ENCODE measurements at regions not wholly inside any gene's neighbourhood (a gene's known extent, or its start where the extent isn't known, plus 50 kb on each side); places are given as distances from the start of the nearest gene placed in this dataset.
"Not testable (repeated sequence)": the region's sequence is repeated elsewhere in the genome, so short reads cannot be mapped to it uniquely, and the experiment has no call there.

DNA sequence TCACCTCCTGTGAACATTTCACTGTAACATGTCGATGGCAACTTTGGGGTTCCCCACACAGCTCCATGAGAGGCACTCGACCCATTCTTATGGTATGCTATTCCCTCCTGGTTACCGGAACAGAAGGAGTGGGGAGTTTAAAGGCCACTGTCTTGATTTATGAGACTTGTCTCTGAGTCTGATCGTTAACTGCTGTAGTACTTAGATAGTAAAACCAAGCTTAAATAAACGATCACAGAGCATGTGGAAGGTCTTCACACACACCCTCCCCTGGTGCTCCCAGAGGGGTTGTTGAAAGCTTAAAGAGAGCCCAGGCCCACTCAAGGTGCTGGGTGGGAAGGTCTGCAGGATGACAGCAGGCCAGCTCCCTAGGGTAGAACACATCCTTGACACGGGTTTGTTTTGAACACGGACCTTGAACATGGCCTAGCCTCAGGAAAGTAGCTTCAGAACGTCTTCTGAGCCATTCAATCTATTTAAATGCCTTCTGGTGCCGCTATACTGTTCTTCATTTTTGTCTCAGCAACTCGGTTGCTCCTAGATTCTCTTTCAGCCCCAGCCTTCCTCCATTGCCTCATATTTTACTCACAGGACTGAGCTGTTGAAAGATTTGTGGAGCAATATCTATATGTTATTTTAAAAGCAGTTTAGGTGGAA is 335.3 kb downstream of the FGFR2 start:
- DNase-seq (ENCODE audit: low read depth in 4 of 4, low spot score in 3 of 4): no peak

DNA sequence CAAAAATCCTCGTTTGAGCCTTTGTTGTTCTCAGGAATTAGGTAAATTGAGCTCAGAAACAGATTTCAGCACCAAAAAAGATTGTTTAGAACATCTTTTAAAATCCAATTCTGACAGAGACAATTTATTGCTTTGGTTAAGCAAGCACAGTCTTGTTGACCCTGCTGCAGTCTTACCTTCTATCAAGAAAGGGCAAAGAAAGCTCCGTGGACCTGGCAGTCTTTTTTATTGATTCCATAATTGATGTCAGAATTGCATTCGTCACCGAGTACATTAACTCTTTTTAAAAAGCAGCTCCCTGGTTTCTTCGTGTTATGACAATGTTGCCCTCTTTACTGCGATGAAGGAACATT is 334.8 kb downstream of the FGFR2 start:
- no peak for DNase-seq (ENCODE audit: low read depth in 4 of 4, low spot score in 3 of 4)

GRCh38 chr10:121265360-121266123 is 332.7 kb downstream of the FGFR2 start:
- no peak for DNase-seq (ENCODE audit: low read depth in 4 of 4, low spot score in 3 of 4)

GRCh38 chr10:121266370-121266769 is 331.9 kb downstream of the FGFR2 start:
- no peak for DNase-seq (ENCODE audit: low read depth in 4 of 4, low spot score in 3 of 4)

GRCh38 chr10:121267236-121268003 is 330.8 kb downstream of the FGFR2 start:
- no peak for DNase-seq (ENCODE audit: low read depth in 4 of 4, low spot score in 3 of 4)

DNA sequence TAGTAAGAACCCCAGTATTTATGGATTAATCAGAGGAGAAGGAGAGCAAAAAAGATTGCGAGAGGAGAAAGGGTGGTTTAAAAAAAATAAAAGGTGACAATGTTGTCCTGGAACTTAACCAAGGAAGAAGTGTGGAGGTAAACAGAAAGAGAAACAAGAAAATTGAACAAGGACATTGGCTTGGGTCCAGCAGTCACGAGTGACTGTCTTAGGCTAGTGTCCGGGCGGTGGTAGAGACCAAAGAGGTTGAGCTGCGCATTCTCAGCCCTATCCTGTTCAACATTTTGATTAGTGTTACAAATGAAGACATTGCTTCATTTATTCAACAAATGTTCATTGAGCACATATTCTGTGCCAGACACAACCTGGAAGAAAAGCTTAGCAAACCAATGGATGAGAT is 329.9 kb downstream of the FGFR2 start:
- no peak for DNase-seq (ENCODE audit: low read depth in 4 of 4, low spot score in 3 of 4)

- DNase-seq (ENCODE audit: low read depth in 4 of 4, low spot score in 3 of 4): no peak
Observed at GRCh38 chr10:121268863-121269432, 329.3 kb downstream of the FGFR2 start.

- DNase-seq (ENCODE audit: low read depth in 4 of 4, low spot score in 3 of 4): no peak
Observed at GRCh38 chr10:121270906-121271305, 327.3 kb downstream of the FGFR2 start.

- DNase-seq (ENCODE audit: low read depth in 4 of 4, low spot score in 3 of 4): no peak
Observed at GRCh38 chr10:121276046-121276445, 322.2 kb downstream of the FGFR2 start.

- no peak for DNase-seq (ENCODE audit: low read depth in 4 of 4, low spot score in 3 of 4)
Observed at GRCh38 chr10:121276822-121277221, 321.4 kb downstream of the FGFR2 start.

- not testable (repeated sequence) for DNase-seq (ENCODE audit: low read depth in 4 of 4, low spot score in 3 of 4)
Observed at GRCh38 chr10:121278386-121278785, 319.9 kb downstream of the FGFR2 start.

GRCh38 chr10:121281576-121281975 is 316.7 kb downstream of the FGFR2 start:
- DNase-seq (ENCODE audit: low read depth in 4 of 4, low spot score in 3 of 4): no peak

DNA sequence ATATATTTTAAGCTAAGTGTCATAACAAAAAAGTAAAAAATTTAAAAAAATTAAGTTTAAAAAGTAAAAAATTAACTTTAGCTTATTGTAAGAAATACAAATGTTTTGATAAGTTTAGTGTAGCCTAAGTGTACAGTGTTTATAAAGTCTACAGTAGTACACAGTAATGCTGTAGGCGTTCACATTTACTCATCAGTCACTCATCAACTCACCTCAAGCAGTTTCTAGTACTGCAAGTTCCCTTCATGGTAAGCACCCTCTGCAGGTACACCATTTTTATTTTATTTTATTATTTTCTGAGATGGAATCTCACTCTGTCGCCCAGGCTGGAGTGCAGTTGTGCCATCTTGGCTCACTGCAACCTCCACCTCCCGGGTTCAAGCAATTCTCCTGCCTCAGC is 316.0 kb downstream of the FGFR2 start:
- no peak for DNase-seq (ENCODE audit: low read depth in 4 of 4, low spot score in 3 of 4)

DNA sequence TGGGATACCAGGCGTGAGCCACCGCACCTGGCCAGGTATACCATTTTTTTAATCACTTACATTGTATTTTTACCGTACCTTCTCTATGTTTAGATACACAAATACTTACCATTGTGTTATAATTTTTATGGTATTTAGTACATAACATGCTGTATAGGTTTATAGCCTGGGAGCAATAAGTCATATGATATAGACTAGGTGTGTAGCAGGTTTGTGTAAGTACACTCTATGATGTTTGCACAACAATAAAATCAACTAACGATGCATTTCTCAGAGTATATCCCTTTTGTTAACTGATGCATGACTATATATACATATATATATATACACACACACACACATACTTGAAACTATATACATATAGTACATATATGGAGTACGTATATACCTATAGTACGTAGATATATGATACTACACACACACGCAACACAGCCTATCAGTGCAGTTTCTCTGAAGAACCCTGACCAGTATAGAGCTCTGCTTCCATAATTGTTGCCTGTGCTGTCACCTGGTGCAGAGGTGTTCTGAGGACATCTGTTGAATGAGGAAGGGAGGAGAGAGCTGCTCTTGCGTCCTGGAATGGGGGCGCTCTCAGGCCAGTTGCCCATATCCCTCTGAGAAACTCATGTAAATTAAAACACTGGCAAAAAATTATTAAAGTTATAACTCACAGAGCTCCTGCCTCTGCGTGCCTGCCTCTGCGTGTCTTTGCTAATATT is 315.3 kb downstream of the FGFR2 start:
- no peak for DNase-seq (ENCODE audit: low read depth in 4 of 4, low spot score in 3 of 4)

- peak in 1 of 4 donors; percentile 41 for DNase-seq (ENCODE audit: low read depth in 4 of 4, low spot score in 3 of 4)
Observed at GRCh38 chr10:121284936-121285335, 313.3 kb downstream of the FGFR2 start.

GRCh38 chr10:121285406-121286196 is 312.6 kb downstream of the FGFR2 start:
- no peak for DNase-seq (ENCODE audit: low read depth in 4 of 4, low spot score in 3 of 4)

DNA sequence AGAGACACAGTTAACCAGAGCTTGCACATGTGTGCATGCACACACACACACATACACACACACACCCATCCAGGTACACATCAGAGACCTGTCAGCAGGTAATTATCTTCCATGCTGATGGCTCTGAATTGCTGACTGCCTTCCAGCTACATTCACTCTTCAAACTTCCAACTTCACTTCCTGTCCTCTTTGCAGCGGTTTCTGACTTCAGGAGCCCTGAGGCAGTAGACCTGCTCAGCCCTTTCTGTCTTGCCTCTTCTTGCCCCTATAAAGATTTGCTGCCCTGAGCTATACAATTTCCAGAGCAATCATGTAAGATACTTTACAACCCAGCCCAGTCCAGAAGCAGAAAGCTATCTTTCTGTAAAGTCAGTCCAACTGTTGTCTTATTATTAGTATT is 310.2 kb downstream of the FGFR2 start:
- DNase-seq (ENCODE audit: low read depth in 4 of 4, low spot score in 3 of 4): no peak

DNA sequence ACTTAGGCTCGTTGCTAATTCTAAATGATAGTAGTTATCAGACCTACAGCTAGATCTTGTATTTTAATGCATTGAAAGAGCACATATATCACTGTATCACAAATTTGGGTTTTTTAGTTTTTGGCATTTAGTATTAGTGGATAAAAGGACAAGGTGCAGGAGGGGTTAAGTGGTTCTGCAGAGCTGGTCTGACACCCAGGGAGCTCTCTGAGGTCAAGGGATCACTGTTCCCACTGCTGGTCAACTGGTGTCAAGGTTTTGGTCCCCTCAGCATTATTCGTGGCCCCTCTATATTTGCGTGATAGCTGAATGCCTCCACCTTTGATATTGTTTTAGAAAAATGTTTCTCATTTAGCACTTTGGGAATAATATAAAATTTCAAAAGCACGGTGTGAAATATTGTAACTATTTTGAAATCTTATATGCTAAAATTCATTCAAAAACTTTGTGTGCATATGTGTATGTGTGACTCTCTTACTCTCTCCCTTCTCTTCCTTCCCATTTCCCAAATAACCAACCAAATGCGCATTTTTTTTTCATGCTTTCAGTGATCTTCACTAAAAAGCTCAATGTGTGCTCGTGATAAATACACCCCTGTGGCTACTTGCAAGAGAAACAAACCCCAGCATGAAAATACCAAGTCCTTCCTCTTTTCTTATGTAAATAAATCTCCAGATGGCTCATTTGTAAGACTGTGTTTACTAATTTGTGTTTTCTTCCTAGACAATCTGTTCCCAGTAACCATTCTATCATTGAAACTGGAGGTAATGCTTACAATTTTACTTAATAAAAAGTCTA is 309.2 kb downstream of the FGFR2 start:
- DNase-seq (ENCODE audit: low read depth in 4 of 4, low spot score in 3 of 4): no peak

DNA sequence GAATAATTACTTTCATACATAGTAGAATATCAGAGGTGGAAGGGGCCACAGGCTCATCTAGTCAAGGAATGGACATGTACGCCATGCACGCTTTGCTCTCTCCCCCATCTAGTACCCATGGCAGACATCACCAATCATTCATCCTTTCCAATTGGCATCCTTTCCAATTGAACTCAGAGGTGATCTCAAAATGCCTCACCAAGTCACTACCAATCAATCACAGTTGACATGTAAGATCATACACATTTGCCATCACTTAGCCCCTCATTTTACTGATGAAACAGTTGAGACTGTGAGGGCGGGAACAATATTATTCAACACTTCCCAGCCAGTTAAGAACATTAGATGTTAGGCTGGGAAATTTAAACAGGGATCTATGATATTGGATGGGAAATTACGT is 308.4 kb downstream of the FGFR2 start:
- DNase-seq (ENCODE audit: low read depth in 4 of 4, low spot score in 3 of 4): no peak
